GM18867 (cell line): ENCODE measurements at regions not wholly inside any gene's neighbourhood (a gene's known extent, or its start where the extent isn't known, plus 50 kb on each side); places are given as distances from the start of the nearest gene placed in this dataset.

ENCODE experiments used
- ATAC-seq: cut with Tn5 transposase; IDR thresholded peaks from one replicate; pipeline ENCODE4 v1.9.1; 2021; ENCODE audit warnings: mild to moderate bottlenecking, moderate library complexity; ENCODE audit not compliant: unreplicated experiment

DNA sequence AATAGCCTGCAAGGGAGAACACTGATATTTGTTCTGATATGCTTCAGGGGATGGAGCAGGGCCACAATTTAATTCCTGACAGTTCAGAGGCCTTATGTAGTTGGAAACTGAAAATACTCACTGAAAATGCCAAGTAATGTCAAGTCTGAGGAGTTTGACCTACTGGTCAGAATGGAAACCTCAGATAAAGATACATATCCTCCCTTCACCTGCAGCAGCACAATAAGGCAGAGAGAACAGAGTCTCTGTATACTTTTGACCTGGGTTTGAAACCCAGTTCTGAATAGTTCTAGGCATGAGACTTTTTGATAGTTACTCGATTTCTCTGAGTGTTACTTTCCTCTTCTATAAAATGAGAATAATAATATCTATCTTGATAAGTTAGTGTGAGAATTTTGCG lies 65.8 kb upstream of the TRPC5 start:
- peak; percentile 53 for ATAC-seq

DNA sequence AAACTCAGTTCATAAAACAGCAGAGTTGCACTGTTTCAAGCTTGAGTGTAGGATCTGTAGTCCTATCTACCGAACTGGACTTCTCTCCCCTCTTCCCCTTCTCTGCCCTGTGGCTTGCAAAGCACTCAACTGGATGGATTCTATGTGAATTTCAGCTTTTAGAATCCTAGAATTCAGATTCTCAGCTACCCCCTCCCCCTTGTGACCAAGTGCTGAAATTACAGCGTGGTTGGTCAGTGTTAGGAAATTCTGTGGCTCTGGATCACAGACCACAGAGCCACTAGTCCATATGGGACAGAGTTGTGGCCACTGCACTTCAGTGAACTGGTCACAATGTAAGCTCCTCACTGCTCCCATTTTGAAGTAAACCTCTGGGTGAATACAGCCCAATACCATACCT lies 64.6 kb upstream of the TRPC5 start:
- peak; percentile 43 for ATAC-seq

DNA sequence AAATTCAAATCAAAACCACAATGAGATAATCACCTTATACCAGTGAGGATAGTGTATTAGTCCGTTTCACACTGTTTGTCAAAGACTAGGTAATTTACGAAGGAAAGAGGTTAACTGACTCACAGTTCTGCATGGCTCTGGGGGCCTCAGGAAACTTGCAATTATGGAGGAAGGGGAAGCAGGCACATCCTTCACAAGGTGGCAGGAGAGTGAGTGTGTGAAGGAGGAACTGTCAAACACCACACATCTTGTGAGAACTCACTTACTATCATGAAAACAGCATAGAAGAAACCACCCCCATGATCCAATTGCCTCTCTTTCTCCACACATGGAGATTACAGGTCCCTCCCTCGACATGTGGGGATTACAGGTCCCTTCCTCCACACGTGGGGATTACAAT lies 54.7 kb upstream of the TRPC5 start:
- ATAC-seq, result no peak
